ENCODE measurements at regions not wholly inside any gene's neighbourhood (a gene's known extent, or its start where the extent isn't known, plus 50 kb on each side); places are given as distances from the start of the nearest gene placed in this dataset.

DNA sequence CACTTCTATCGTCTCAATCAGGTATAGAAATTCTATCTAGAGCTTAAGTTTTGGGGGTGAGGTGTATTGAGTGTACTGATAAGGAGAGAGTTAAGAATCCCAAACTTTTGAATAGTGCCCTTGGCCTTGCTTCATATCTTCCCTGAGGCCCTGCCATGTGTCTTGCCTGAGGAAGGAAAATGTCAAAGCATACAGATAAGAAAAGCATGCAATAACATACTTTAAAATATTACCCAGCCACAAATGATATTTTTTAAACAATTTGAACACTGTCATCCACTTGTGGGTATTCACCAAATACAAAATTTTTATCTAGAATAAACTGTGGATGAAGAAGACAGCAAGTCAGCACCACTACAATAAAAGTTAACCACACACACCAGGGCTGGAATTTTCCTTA lies 631.0 kb upstream of the ALCAM start:
- H2BK120ac ChIP-seq (ENCODE audit: low read depth, low read length, poor library complexity, severe bottlenecking), result no peak overlapping the region
- H3K27ac ChIP-seq (ENCODE audit: insufficient read length, low read depth, low read length), result no peak overlapping the region
- no peak overlapping the region for H2AFZ ChIP-seq (ENCODE audit: low read length)
- H2BK15ac ChIP-seq (ENCODE audit: low read depth, low read length), result no peak overlapping the region
- no peak overlapping the region for H4K8ac ChIP-seq (replicated peaks; ENCODE audit: insufficient read length, low read depth, low read length)
- H3K4me2 ChIP-seq (ENCODE audit: insufficient read depth, insufficient read length, low read length), result no peak overlapping the region
- whole genome bisulfite sequencing (ENCODE audit: extremely low coverage, insufficient read length, low lambda C conversion rate), result no CpG with 5 or more reads among the region's 1 CpG
- H3T11ph ChIP-seq (ENCODE audit: low read length), result no peak overlapping the region
- no peak overlapping the region for H3K4ac ChIP-seq (ENCODE audit: low read depth, low read length)
- DNase-seq, result no peak
- H3K4me1 ChIP-seq (ENCODE audit: insufficient read depth, low read length), result no peaks in the 10 kb centered on the region
- no peaks in the 10 kb centered on the region for H4K20me1 ChIP-seq (ENCODE audit: control insufficient read depth, insufficient read depth, insufficient read length)
- no peaks in the 10 kb centered on the region for H3K27me3 Mint-ChIP-seq (ENCODE audit: low read depth)
- no peak overlapping the region for H4K91ac ChIP-seq (ENCODE audit: insufficient read length, low read depth, low read length)
- no peak overlapping the region for H2BK5ac ChIP-seq (ENCODE audit: insufficient read length, low read length)
- no peaks in the 10 kb centered on the region for H3K79me2 ChIP-seq (ENCODE audit: insufficient read depth, low read length)
- no peak overlapping the region for H4K5ac ChIP-seq (ENCODE audit: insufficient read length, low read depth, low read length)
- H3K36me3 Mint-ChIP-seq (ENCODE audit: insufficient read depth in 1 of 3, low read depth in 3 of 3), result no peaks in the 10 kb centered on the region; a peak in 1 of 7 replicates
- H2AK5ac ChIP-seq (ENCODE audit: insufficient read length, low read length), result no peak overlapping the region
- TF ChIP-seq, protein P1, sequence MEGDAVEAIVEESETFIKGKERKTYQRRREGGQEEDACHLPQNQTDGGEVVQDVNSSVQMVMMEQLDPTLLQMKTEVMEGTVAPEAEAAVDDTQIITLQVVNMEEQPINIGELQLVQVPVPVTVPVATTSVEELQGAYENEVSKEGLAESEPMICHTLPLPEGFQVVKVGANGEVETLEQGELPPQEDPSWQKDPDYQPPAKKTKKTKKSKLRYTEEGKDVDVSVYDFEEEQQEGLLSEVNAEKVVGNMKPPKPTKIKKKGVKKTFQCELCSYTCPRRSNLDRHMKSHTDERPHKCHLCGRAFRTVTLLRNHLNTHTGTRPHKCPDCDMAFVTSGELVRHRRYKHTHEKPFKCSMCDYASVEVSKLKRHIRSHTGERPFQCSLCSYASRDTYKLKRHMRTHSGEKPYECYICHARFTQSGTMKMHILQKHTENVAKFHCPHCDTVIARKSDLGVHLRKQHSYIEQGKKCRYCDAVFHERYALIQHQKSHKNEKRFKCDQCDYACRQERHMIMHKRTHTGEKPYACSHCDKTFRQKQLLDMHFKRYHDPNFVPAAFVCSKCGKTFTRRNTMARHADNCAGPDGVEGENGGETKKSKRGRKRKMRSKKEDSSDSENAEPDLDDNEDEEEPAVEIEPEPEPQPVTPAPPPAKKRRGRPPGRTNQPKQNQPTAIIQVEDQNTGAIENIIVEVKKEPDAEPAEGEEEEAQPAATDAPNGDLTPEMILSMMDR (conservative IDR thresholded peaks at IDR 0.05), result no peak
- no peak overlapping the region for H2BK20ac ChIP-seq (ENCODE audit: low read depth, low read length, poor library complexity, severe bottlenecking)
- no peak overlapping the region for H3K9ac ChIP-seq (ENCODE audit: extremely low read depth, insufficient read length, low read length)
- H3K23me2 ChIP-seq (ENCODE audit: insufficient read length, low read depth, low read length, poor library complexity, severe bottlenecking), result no peaks in the 10 kb centered on the region
- peak overlapping the region in 1 of 3 experiments; percentile 22; a peak in 1 of 7 replicates for H3K27ac Mint-ChIP-seq
- H3K4me3 Mint-ChIP-seq, result no peak overlapping the region
- no peak overlapping the region for H3K23ac ChIP-seq (ENCODE audit: insufficient read length, low read depth, low read length)
- no peaks in the 10 kb centered on the region for H3K27me3 ChIP-seq (ENCODE audit: insufficient read depth, low read length)
- no peaks in the 10 kb centered on the region for H3K9me3 Mint-ChIP-seq
- H3K4me1 Mint-ChIP-seq, result no peaks in the 10 kb centered on the region
- no peak overlapping the region for H3K18ac ChIP-seq (ENCODE audit: insufficient read length, low read depth, low read length)
- no peak overlapping the region for H3K14ac ChIP-seq (ENCODE audit: insufficient read depth, low read length)
- H3K79me1 ChIP-seq (ENCODE audit: insufficient read depth, low read depth, low read length, poor library complexity, severe bottlenecking), result no peaks in the 10 kb centered on the region
- H3K9me3 ChIP-seq (ENCODE audit: control insufficient read depth, low read depth, low read length), result no peaks in the 10 kb centered on the region
- no peak overlapping the region for H3K56ac ChIP-seq (ENCODE audit: insufficient read length, low read depth, low read length)
- no peak overlapping the region for H2BK12ac ChIP-seq (ENCODE audit: insufficient read length, low read depth, low read length)
